Activated CD8-positive, alpha-beta T cell treated with anti-CD3 and anti-CD28 coated beads for 36 hours (primary cell): ENCODE measurements at regions not wholly inside any gene's neighbourhood (a gene's known extent, or its start where the extent isn't known, plus 50 kb on each side); places are given as distances from the start of the nearest gene placed in this dataset.

Experiments used
- ATAC-seq: fragments of 200-7000 bp; cut with Tn5 transposase; one replicate; pipeline ENCODE4 v1.10.0; 2021; ENCODE audit warnings: mild to moderate bottlenecking, moderate library complexity
- CTCF ChIA-PET: fragments of 350-600 bp; sonication (Branson Sonifier 250); formaldehyde crosslinking; loops from one replicate; lab custom pipeline; 2021; ENCODE audit warnings: antibody characterized with exemption; lab: Charles Lee
- POLR2A ChIA-PET: fragments of 350-600 bp; sonication (Branson Sonifier 250); formaldehyde crosslinking; loops from one replicate; lab custom pipeline; 2021; ENCODE audit warnings: antibody characterized with exemption; lab: Charles Lee
- DNase-seq: peaks from one replicate; pipeline ENCODE4 v3.0.0-alpha.2; 2020
- H3K27ac Mint-ChIP-seq: one replicate; pipeline ENCODE4 v1.8.0; 2021; ENCODE audit warnings: mild to moderate bottlenecking, mixed read lengths
- H3K27me3 Mint-ChIP-seq: one replicate; pipeline ENCODE4 v1.8.0; 2021; ENCODE audit warnings: mixed read lengths
- H3K36me3 Mint-ChIP-seq: one replicate; pipeline ENCODE4 v1.8.0; 2021; ENCODE audit warnings: low read depth, mixed read lengths
- H3K4me1 Mint-ChIP-seq: one replicate; pipeline ENCODE4 v1.8.0; 2021; ENCODE audit warnings: low read depth, mixed read lengths
- H3K4me3 Mint-ChIP-seq: one replicate; pipeline ENCODE4 v1.8.0; 2021; ENCODE audit warnings: mild to moderate bottlenecking, moderate library complexity, mixed read lengths
- H3K9me3 Mint-ChIP-seq: one replicate; pipeline ENCODE4 v1.8.0; 2021; ENCODE audit warnings: mixed read lengths
- intact Hi-C: fragments of 100-400 bp; cut with micrococcal nuclease; formaldehyde crosslinking; loops from one replicate; pipeline ENCODE4 v1.10.0; 2022
- TF ChIP-seq, protein P1 (sequence below): fragments of 200-600 bp; IDR thresholded peaks from one replicate; pipeline ENCODE4 v1.8.0; 2022; ENCODE audit warnings: antibody characterized with exemption, mild to moderate bottlenecking

DNA sequence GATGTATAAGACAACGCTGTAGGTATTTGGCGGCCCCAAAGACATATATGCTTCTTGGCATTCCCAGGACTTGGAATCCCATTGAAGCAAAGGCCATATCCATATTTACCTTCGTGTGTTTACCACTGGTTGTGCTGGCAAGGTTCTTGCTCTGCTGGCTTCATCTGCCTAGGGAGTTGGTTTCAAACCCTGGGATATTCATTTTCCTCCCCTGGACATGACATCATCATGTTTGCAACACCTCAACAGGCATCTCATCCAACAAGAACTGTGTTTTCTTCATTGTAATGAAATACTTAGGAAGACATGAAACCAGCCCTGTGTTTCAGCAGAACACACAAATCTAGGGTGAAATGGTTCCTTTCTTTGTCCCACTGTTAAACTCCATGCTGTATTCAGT lies 77.9 kb upstream of the PHLPP1 start:
- H3K27me3 Mint-ChIP-seq: peaks cover 13% of the 10 kb centered on the region
- no peaks in the 10 kb centered on the region for H3K9me3 Mint-ChIP-seq
- ATAC-seq: no peak
- ChIA-PET CTCF (interaction anchor here (0.8 to 5.2 kb wide), 5 partner anchors 8 to 344 kb away, joined by 3 to 31 read pairs (median 3); no protein-coding TSS in a partner anchor), POLR2A (no interaction called here)
- H3K4me1 Mint-ChIP-seq: peaks cover 7% of the 10 kb centered on the region
- intact Hi-C loops: no loop called here
- TF ChIP-seq, protein P1, sequence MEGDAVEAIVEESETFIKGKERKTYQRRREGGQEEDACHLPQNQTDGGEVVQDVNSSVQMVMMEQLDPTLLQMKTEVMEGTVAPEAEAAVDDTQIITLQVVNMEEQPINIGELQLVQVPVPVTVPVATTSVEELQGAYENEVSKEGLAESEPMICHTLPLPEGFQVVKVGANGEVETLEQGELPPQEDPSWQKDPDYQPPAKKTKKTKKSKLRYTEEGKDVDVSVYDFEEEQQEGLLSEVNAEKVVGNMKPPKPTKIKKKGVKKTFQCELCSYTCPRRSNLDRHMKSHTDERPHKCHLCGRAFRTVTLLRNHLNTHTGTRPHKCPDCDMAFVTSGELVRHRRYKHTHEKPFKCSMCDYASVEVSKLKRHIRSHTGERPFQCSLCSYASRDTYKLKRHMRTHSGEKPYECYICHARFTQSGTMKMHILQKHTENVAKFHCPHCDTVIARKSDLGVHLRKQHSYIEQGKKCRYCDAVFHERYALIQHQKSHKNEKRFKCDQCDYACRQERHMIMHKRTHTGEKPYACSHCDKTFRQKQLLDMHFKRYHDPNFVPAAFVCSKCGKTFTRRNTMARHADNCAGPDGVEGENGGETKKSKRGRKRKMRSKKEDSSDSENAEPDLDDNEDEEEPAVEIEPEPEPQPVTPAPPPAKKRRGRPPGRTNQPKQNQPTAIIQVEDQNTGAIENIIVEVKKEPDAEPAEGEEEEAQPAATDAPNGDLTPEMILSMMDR: no peak
- no peak overlapping the region for H3K4me3 Mint-ChIP-seq
- no peak for DNase-seq
- no peak overlapping the region for H3K27ac Mint-ChIP-seq
- no peaks in the 10 kb centered on the region for H3K36me3 Mint-ChIP-seq

DNA sequence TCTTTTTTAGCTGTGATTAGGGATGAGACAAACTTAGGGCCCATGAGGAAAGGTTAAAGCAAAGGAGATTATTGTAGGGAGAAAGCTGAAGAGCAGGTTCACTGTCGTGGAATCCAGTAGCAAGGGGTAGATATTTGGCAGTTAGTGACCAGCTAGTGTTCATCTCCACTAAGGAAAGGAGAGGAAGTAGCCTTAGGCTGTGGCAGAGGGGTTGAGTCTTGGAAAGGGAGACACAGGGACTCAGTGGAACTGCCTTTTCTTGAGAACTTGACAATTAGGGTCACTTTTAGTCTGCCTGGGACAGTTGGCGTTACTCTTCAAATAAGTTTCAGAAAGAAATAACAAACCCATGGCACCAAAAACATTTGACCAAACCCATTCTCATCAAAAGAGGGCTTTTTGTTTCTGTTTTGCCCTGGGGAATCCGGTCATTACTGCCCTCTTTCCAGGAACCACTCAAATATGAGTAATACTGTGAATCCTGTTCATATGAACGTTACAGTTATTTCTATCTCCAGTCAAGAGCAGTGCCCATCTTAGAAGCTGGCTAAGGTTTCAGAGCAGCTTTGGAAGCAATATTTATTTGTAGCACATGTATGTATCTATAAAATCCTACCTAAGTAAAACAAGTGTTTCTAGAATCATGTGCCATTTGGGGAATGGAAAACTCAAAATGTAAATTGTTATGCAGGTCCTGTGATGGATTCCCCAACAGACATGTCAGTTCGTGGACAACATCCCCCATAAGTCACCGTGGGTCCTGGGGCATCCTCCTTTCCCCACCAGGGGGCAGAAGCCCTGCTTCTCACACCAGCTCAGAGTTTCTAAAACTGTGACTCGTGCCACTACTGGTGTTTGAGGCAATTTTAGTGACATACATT lies 77.3 kb upstream of the PHLPP1 start:
- POLR2A ChIA-PET: no interaction called here
- TF ChIP-seq, protein P1: no peak
- CTCF ChIA-PET: interaction anchor here (0.7 to 5.2 kb wide), 16 partner anchors 9 to 344 kb away, joined by 3 to 31 read pairs (median 4); no protein-coding TSS in a partner anchor
- Mint-ChIP-seq H3K4me1 (peaks cover 7% of the 10 kb centered on the region), H3K27ac (no peak overlapping the region), H3K27me3 (peaks cover 13% of the 10 kb centered on the region), H3K9me3 (no peaks in the 10 kb centered on the region), H3K4me3 (no peak overlapping the region), H3K36me3 (no peaks in the 10 kb centered on the region)
- peak; percentile 83 for ATAC-seq
- intact Hi-C loops: no loop called here
- DNase-seq: peak; percentile 78

DNA sequence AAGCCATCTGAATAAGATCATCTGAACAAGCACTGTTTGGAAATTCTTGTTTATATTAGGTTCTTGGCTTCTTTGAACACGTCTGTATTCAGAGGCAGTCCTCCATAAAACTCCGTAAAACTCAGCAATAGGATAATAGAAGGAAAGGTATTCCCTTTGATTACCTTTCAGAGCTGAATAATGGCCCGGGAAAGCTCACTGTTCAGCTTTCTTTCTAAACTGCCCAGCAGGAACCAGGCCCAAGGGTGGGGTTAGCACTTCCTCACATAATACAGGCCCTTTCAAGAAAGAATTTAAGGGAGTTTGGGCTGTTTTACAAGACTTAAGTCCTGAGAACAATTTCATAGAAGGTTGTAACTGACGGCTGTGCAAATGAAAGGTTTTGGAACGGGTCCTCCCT lies 72.2 kb upstream of the PHLPP1 start:
- no peak for DNase-seq
- TF ChIP-seq, protein P1: no peak
- Mint-ChIP-seq H3K4me1 (peaks cover 5% of the 10 kb centered on the region), H3K27me3 (peaks cover 4% of the 10 kb centered on the region), H3K4me3 (no peak overlapping the region), H3K27ac (no peak overlapping the region), H3K36me3 (no peaks in the 10 kb centered on the region), H3K9me3 (no peaks in the 10 kb centered on the region)
- ATAC-seq: no peak
- POLR2A ChIA-PET: no interaction called here
- CTCF ChIA-PET: no interaction called here
- intact Hi-C loops: no loop called here

DNA sequence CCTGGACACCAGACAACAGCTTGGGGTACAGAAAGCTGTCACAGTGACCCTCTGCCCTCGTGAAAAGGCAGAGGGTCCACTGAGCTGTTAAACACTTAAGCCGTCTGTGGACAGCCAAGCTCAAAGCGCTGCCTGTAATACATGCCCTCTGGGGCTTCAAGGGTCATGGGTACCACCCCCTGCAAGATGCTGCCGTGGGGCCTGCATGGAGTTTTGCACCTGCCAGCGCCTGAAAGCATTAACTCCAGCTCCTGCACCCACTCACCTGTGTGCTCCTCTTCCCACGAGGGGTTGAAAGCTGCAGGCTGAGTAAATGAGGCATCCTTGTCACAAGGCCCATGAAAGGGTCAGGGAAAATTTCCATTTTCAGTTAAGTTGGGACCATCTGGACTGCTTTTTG lies 70.6 kb upstream of the PHLPP1 start:
- TF ChIP-seq, protein P1: no peak
- Mint-ChIP-seq H3K9me3 (no peaks in the 10 kb centered on the region), H3K4me3 (no peak overlapping the region), H3K27ac (no peak overlapping the region), H3K4me1 (no peaks in the 10 kb centered on the region), H3K27me3 (peaks cover 3% of the 10 kb centered on the region), H3K36me3 (no peaks in the 10 kb centered on the region)
- ChIA-PET POLR2A (no interaction called here), CTCF (interaction anchor here (2.0 kb wide), 1 partner anchor 58 kb away, joined by 4 read pairs; no protein-coding TSS in a partner anchor)
- DNase-seq (no peak), ATAC-seq (no peak)
- intact Hi-C loops: no loop called here

DNA sequence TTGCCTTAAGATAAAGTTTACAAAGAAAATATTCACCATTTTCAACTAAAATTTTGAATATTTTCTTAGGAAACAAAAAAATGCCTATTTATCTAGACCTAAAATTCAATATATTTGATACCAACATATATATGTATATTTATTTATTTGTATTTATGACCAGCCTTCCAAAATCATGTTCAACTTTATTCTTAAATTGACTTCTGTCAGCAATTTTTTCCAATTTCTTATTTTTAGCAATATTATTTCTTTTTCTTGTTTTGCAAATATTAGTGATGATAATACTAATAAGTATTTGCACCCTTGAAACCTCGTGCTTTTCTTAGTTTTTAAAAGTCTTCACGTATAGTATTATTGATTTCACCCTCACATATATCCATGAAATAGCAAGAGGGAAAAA lies 68.2 kb upstream of the PHLPP1 start:
- Mint-ChIP-seq H3K4me3 (no peak overlapping the region), H3K27ac (no peak overlapping the region), H3K36me3 (no peaks in the 10 kb centered on the region), H3K4me1 (no peaks in the 10 kb centered on the region), H3K9me3 (no peaks in the 10 kb centered on the region), H3K27me3 (peaks cover 6% of the 10 kb centered on the region)
- TF ChIP-seq, protein P1: no peak
- intact Hi-C loops: no loop called here
- no peak for DNase-seq
- ChIA-PET CTCF (interaction anchor here (0.7 to 1.3 kb wide), 2 partner anchors 9 to 368 kb away, joined by 3 read pairs; no protein-coding TSS in a partner anchor), POLR2A (no interaction called here)
- ATAC-seq: no peak
